ENCODE measurements at regions not wholly inside any gene's neighbourhood (a gene's known extent, or its start where the extent isn't known, plus 50 kb on each side); places are given as distances from the start of the nearest gene placed in this dataset.
"Not testable (repeated sequence)": the region's sequence is repeated elsewhere in the genome, so short reads cannot be mapped to it uniquely, and the experiment has no call there.

GRCh38 chr7:13007331-13007730 is 319.9 kb downstream of the ARL4A start:
- DNase-seq, result no peak

GRCh38 chr7:13009517-13009916 is 322.1 kb downstream of the ARL4A start:
- DNase-seq, result no peak

GRCh38 chr7:13014011-13014410 is 326.6 kb downstream of the ARL4A start:
- DNase-seq, result no peak

GRCh38 chr7:13016036-13016581 is 328.7 kb downstream of the ARL4A start:
- no peak for DNase-seq

- no peak for DNase-seq
Observed at GRCh38 chr7:13016592-13017332, 329.3 kb downstream of the ARL4A start.

GRCh38 chr7:13017333-13017857 is 330.0 kb downstream of the ARL4A start:
- DNase-seq, result no peak

GRCh38 chr7:13017881-13018280 is 330.4 kb downstream of the ARL4A start:
- DNase-seq, result no peak

GRCh38 chr7:13021566-13022300 is 334.3 kb downstream of the ARL4A start:
- no peak for DNase-seq

- no peak for DNase-seq
Observed at GRCh38 chr7:13024121-13024674, 336.8 kb downstream of the ARL4A start.

GRCh38 chr7:13025043-13025442 is 337.6 kb downstream of the ARL4A start:
- not testable (repeated sequence) for DNase-seq

- no peak for DNase-seq
Observed at GRCh38 chr7:13027321-13027720, 339.9 kb downstream of the ARL4A start.

- no peak for DNase-seq
Observed at GRCh38 chr7:13028036-13028824, 340.8 kb downstream of the ARL4A start.

- no peak for DNase-seq
Observed at GRCh38 chr7:13028825-13029099, 341.3 kb downstream of the ARL4A start.

GRCh38 chr7:13031468-13031867 is 344.0 kb downstream of the ARL4A start:
- DNase-seq, result no peak

- no peak for DNase-seq
Observed at GRCh38 chr7:13032084-13032483, 344.7 kb downstream of the ARL4A start.

GRCh38 chr7:13032576-13032975 is 345.1 kb downstream of the ARL4A start:
- DNase-seq, result no peak

- no peak for DNase-seq
Observed at GRCh38 chr7:13034693-13035092, 347.3 kb downstream of the ARL4A start.

GRCh38 chr7:13035233-13035632 is 347.8 kb downstream of the ARL4A start:
- DNase-seq, result no peak

- DNase-seq, result no peak
Observed at GRCh38 chr7:13036256-13036780, 348.9 kb downstream of the ARL4A start.

- DNase-seq, result no peak
Observed at GRCh38 chr7:13037216-13037615, 349.8 kb downstream of the ARL4A start.

GRCh38 chr7:13041368-13041988 is 354.0 kb downstream of the ARL4A start:
- no peak for DNase-seq

- no peak for DNase-seq
Observed at GRCh38 chr7:13042605-13043236, 355.3 kb downstream of the ARL4A start.

Data from stimulated activated CD4-positive, alpha-beta T cell treated with anti-CD3 and anti-CD28 coated beads, Interleukin-1b, Interleukin-23, amount 100 ng/mL, for 48 hours (primary cell).